ENCODE measurements at regions not wholly inside any gene's neighbourhood (a gene's known extent, or its start where the extent isn't known, plus 50 kb on each side); places are given as distances from the start of the nearest gene placed in this dataset.
"Not testable (repeated sequence)": the region's sequence is repeated elsewhere in the genome, so short reads cannot be mapped to it uniquely, and the experiment has no call there.

DNA sequence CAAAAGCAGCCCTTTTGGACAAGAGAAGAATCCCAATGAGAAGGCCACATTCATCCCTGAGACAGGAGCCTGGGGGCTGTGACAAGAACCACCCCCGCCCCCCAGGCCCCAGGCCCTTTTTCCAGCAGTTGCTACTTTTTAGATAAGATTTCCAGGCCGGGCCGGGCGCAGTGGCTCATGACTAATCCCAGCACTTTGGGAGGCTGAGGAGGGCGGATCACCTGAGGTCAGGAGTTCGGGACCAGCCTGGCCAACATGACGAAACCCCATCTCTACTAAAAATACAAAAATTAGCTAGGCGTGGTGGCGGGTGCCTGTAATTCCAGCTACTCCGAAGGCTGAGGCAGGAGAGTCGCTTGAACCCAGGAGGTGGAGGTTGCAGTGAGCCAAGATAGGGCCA is 179.4 kb downstream of the SPATA31A1 start:
- H3K4me3 ChIP-seq; H3K27ac ChIP-seq (ENCODE audit: control insufficient read depth, insufficient read depth); H4K20me1 ChIP-seq (ENCODE audit: control insufficient read depth, insufficient read depth); in situ Hi-C loops (cut with MboI); SMC1A ChIA-PET (ENCODE audit: uncharacterized antibody, unreplicated experiment); ATAC-seq; RAD21 ChIA-PET (ENCODE audit: unreplicated experiment); H2AFZ ChIP-seq (ENCODE audit: control insufficient read depth, low read depth, low read length); H3K9ac ChIP-seq (ENCODE audit: control insufficient read depth, insufficient read depth, low read length); BruUV-seq (replicated peaks); H3K27me3 ChIP-seq (replicated peaks in 1 of 2; ENCODE audit: control insufficient read depth in 2 of 2, insufficient read depth in 2 of 2, low read length in 1 of 2); H3K4me1 ChIP-seq (ENCODE audit: control insufficient read depth, insufficient read depth, low read length); H3K36me3 ChIP-seq (ENCODE audit: control insufficient read depth in 2 of 2, insufficient read depth in 2 of 2, low read length in 1 of 2); H3K9me3 ChIP-seq (replicated peaks; ENCODE audit: control insufficient read depth, insufficient read depth, low read length); H3K4me2 ChIP-seq (ENCODE audit: control insufficient read depth, insufficient read depth); intact Hi-C loops (cut with micrococcal nuclease; ENCODE audit: unreplicated experiment); CTCF ChIA-PET; DNase-seq (ENCODE audit: low read depth, low spot score); POLR2A ChIA-PET; H3K79me2 ChIP-seq (ENCODE audit: control insufficient read depth, insufficient read depth, low read length); FAIRE-seq: not testable (repeated sequence)
- 62% methylated on average over 11 of the region's 11 CpGs for whole genome bisulfite sequencing (ENCODE audit: insufficient coverage, insufficient replicate concordance, low lambda C conversion rate, missing lambda C conversion rate)

DNA sequence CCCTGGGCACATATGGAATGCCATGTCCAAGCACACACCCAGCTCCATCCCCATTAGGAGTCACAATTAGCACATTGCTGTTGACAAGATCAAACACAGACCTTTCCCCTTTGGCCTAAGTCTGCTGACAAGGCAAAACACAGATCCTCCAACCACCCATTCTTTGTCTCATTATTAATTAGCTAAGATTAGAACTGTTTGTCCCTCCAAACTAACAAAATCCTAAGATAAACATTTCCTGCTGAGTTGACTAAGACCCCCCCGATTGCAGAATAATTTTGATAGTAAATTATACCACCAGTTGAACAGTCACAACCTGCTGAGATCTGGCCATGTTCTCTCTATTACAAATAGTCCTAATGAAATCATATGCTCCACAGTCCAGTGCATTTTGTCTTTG is 186.7 kb downstream of the SPATA31A1 start:
- H2AFZ ChIP-seq (ENCODE audit: control insufficient read depth, low read depth, low read length); in situ Hi-C loops (cut with MboI); DNase-seq (ENCODE audit: low read depth, low spot score); SMC1A ChIA-PET (ENCODE audit: uncharacterized antibody, unreplicated experiment); H3K4me2 ChIP-seq (ENCODE audit: control insufficient read depth, insufficient read depth); H3K27me3 ChIP-seq (replicated peaks in 1 of 2; ENCODE audit: control insufficient read depth in 2 of 2, insufficient read depth in 2 of 2, low read length in 1 of 2); FAIRE-seq; ATAC-seq; H3K4me1 ChIP-seq (ENCODE audit: control insufficient read depth, insufficient read depth, low read length); H3K4me3 ChIP-seq; RAD21 ChIA-PET (ENCODE audit: unreplicated experiment); H3K9me3 ChIP-seq (replicated peaks; ENCODE audit: control insufficient read depth, insufficient read depth, low read length); H3K79me2 ChIP-seq (ENCODE audit: control insufficient read depth, insufficient read depth, low read length); intact Hi-C loops (cut with micrococcal nuclease; ENCODE audit: unreplicated experiment); H3K9ac ChIP-seq (ENCODE audit: control insufficient read depth, insufficient read depth, low read length); H3K36me3 ChIP-seq (ENCODE audit: control insufficient read depth in 2 of 2, insufficient read depth in 2 of 2, low read length in 1 of 2); BruUV-seq (replicated peaks); H4K20me1 ChIP-seq (ENCODE audit: control insufficient read depth, insufficient read depth); CTCF ChIA-PET; H3K27ac ChIP-seq (ENCODE audit: control insufficient read depth, insufficient read depth); POLR2A ChIA-PET: not testable (repeated sequence)
- 17% methylated on average over 1 of the region's 1 CpG for WGBS (ENCODE audit: insufficient coverage, insufficient replicate concordance, low lambda C conversion rate, missing lambda C conversion rate)

GRCh38 chr9:39545079-39545478 is 189.6 kb downstream of the SPATA31A1 start:
- CTCF ChIA-PET; ATAC-seq; FAIRE-seq; in situ Hi-C loops (cut with MboI); RAD21 ChIA-PET (ENCODE audit: unreplicated experiment); H4K20me1 ChIP-seq (ENCODE audit: control insufficient read depth, insufficient read depth); H3K9ac ChIP-seq (ENCODE audit: control insufficient read depth, insufficient read depth, low read length); H3K36me3 ChIP-seq (ENCODE audit: control insufficient read depth in 2 of 2, insufficient read depth in 2 of 2, low read length in 1 of 2); H3K9me3 ChIP-seq (replicated peaks; ENCODE audit: control insufficient read depth, insufficient read depth, low read length); intact Hi-C loops (cut with micrococcal nuclease; ENCODE audit: unreplicated experiment); H3K4me1 ChIP-seq (ENCODE audit: control insufficient read depth, insufficient read depth, low read length); POLR2A ChIA-PET; H3K79me2 ChIP-seq (ENCODE audit: control insufficient read depth, insufficient read depth, low read length); H3K4me3 ChIP-seq; H2AFZ ChIP-seq (ENCODE audit: control insufficient read depth, low read depth, low read length); H3K27me3 ChIP-seq (replicated peaks in 1 of 2; ENCODE audit: control insufficient read depth in 2 of 2, insufficient read depth in 2 of 2, low read length in 1 of 2); H3K27ac ChIP-seq (ENCODE audit: control insufficient read depth, insufficient read depth); SMC1A ChIA-PET (ENCODE audit: uncharacterized antibody, unreplicated experiment); H3K4me2 ChIP-seq (ENCODE audit: control insufficient read depth, insufficient read depth); BruUV-seq (replicated peaks); DNase-seq (ENCODE audit: low read depth, low spot score): not testable (repeated sequence)

GRCh38 chr9:39550573-39550972 is 195.1 kb downstream of the SPATA31A1 start:
- ATAC-seq; POLR2A ChIA-PET; SMC1A ChIA-PET (ENCODE audit: uncharacterized antibody, unreplicated experiment); in situ Hi-C loops (cut with MboI); H3K4me1 ChIP-seq (ENCODE audit: control insufficient read depth, insufficient read depth, low read length); RAD21 ChIA-PET (ENCODE audit: unreplicated experiment); FAIRE-seq; H3K27me3 ChIP-seq (replicated peaks in 1 of 2; ENCODE audit: control insufficient read depth in 2 of 2, insufficient read depth in 2 of 2, low read length in 1 of 2); H3K4me2 ChIP-seq (ENCODE audit: control insufficient read depth, insufficient read depth); H3K36me3 ChIP-seq (ENCODE audit: control insufficient read depth in 2 of 2, insufficient read depth in 2 of 2, low read length in 1 of 2); H4K20me1 ChIP-seq (ENCODE audit: control insufficient read depth, insufficient read depth); DNase-seq (ENCODE audit: low read depth, low spot score); H2AFZ ChIP-seq (ENCODE audit: control insufficient read depth, low read depth, low read length); H3K79me2 ChIP-seq (ENCODE audit: control insufficient read depth, insufficient read depth, low read length); H3K9me3 ChIP-seq (replicated peaks; ENCODE audit: control insufficient read depth, insufficient read depth, low read length); BruUV-seq (replicated peaks); H3K9ac ChIP-seq (ENCODE audit: control insufficient read depth, insufficient read depth, low read length); CTCF ChIA-PET; H3K4me3 ChIP-seq; H3K27ac ChIP-seq (ENCODE audit: control insufficient read depth, insufficient read depth); intact Hi-C loops (cut with micrococcal nuclease; ENCODE audit: unreplicated experiment): not testable (repeated sequence)
- 1% methylated on average over 2 of the region's 2 CpGs for WGBS (ENCODE audit: insufficient coverage, insufficient replicate concordance, low lambda C conversion rate, missing lambda C conversion rate)

Data from GM12878 (cell line).